Activated CD4-positive, alpha-beta memory T cell treated with anti-CD3 and anti-CD28 coated beads, Interleukin-2, amount 10 ng/mL, durations not matched to agents 7 days and 5 days (primary cell): ENCODE measurements at regions not wholly inside any gene's neighbourhood (a gene's known extent, or its start where the extent isn't known, plus 50 kb on each side); places are given as distances from the start of the nearest gene placed in this dataset.
"Not testable (repeated sequence)": the region's sequence is repeated elsewhere in the genome, so short reads cannot be mapped to it uniquely, and the experiment has no call there.

Source experiments
- CTCF ChIA-PET: fragments of 350-600 bp; sonication (Branson Sonifier 250); formaldehyde crosslinking; loops from one replicate; lab custom pipeline; 2021; ENCODE audit warnings: antibody characterized with exemption, inconsistent platforms; lab: Charles Lee
- POLR2A ChIA-PET: fragments of 350-600 bp; sonication (Branson Sonifier 250); formaldehyde crosslinking; loops from one replicate; lab custom pipeline; 2021; ENCODE audit warnings: antibody characterized with exemption; lab: Charles Lee
- DNase-seq: peaks from one replicate; pipeline ENCODE4 v3.0.0-alpha.2; 2020
- H3K27ac Mint-ChIP-seq: one replicate; pipeline ENCODE4 v1.8.0; 2021; ENCODE audit warnings: mild to moderate bottlenecking, mixed read lengths
- H3K27me3 Mint-ChIP-seq: one replicate; pipeline ENCODE4 v1.8.0; 2021; ENCODE audit warnings: mixed read lengths
- H3K36me3 Mint-ChIP-seq: one replicate; pipeline ENCODE4 v1.8.0; 2021; ENCODE audit warnings: low read depth, mixed read lengths
- H3K4me1 Mint-ChIP-seq: one replicate; pipeline ENCODE4 v1.8.0; 2021; ENCODE audit warnings: mixed read lengths
- H3K4me3 Mint-ChIP-seq: one replicate; pipeline ENCODE4 v1.8.0; 2021; ENCODE audit warnings: mild to moderate bottlenecking, mixed read lengths
- H3K9me3 Mint-ChIP-seq: one replicate; pipeline ENCODE4 v1.8.0; 2021; ENCODE audit warnings: mixed read lengths

GRCh38 chr6:19934996-19935591 is 97.9 kb downstream of the ID4 start:
- Mint-ChIP-seq H3K27me3 (no peaks in the 10 kb centered on the region), H3K9me3 (peaks cover 2% of the 10 kb centered on the region), H3K36me3 (no peaks in the 10 kb centered on the region), H3K4me3 (no peak overlapping the region), H3K4me1 (no peaks in the 10 kb centered on the region), H3K27ac (no peak overlapping the region)
- CTCF ChIA-PET, result no interaction called here
- POLR2A ChIA-PET, result no interaction called here
- DNase-seq, result no peak

GRCh38 chr6:19939321-19939720 is 102.2 kb downstream of the ID4 start:
- DNase-seq, H3K4me1 Mint-ChIP-seq, H3K27me3 Mint-ChIP-seq, H3K27ac Mint-ChIP-seq, H3K9me3 Mint-ChIP-seq, POLR2A ChIA-PET, H3K36me3 Mint-ChIP-seq, CTCF ChIA-PET, H3K4me3 Mint-ChIP-seq: not testable (repeated sequence)

GRCh38 chr6:19939926-19940325 is 102.8 kb downstream of the ID4 start:
- H3K27me3 Mint-ChIP-seq, CTCF ChIA-PET, H3K4me1 Mint-ChIP-seq, H3K27ac Mint-ChIP-seq, POLR2A ChIA-PET, H3K4me3 Mint-ChIP-seq, DNase-seq, H3K9me3 Mint-ChIP-seq, H3K36me3 Mint-ChIP-seq: not testable (repeated sequence)

GRCh38 chr6:19943042-19943441 is 105.9 kb downstream of the ID4 start:
- Mint-ChIP-seq H3K4me3 (no peak overlapping the region), H3K27me3 (no peaks in the 10 kb centered on the region), H3K9me3 (no peaks in the 10 kb centered on the region), H3K36me3 (no peaks in the 10 kb centered on the region), H3K4me1 (no peaks in the 10 kb centered on the region), H3K27ac (no peak overlapping the region)
- ChIA-PET POLR2A (no interaction called here), CTCF (interaction anchor here (1.1 kb wide), 1 partner anchor 17 kb away, joined by 3 read pairs; no protein-coding TSS in a partner anchor)
- DNase-seq, result no peak

- ChIA-PET CTCF (no interaction called here), POLR2A (no interaction called here)
- no peaks in the 10 kb centered on the region for H3K36me3 Mint-ChIP-seq
- no peaks in the 10 kb centered on the region for H3K4me1 Mint-ChIP-seq
- H3K27me3 Mint-ChIP-seq, result no peaks in the 10 kb centered on the region
- H3K4me3 Mint-ChIP-seq, result no peak overlapping the region
- H3K27ac Mint-ChIP-seq, result no peak overlapping the region
- H3K9me3 Mint-ChIP-seq, result no peaks in the 10 kb centered on the region
- DNase-seq, result no peak
Observed at GRCh38 chr6:19945843-19946358, 108.7 kb downstream of the ID4 start.

GRCh38 chr6:19949155-19949554 is 112.0 kb downstream of the ID4 start:
- ChIA-PET CTCF (no interaction called here), POLR2A (interaction anchor here (0.6 kb wide), 1 partner anchor 75 kb away, joined by 3 read pairs; no protein-coding TSS in a partner anchor)
- DNase-seq, result no peak
- Mint-ChIP-seq H3K27me3 (no peaks in the 10 kb centered on the region), H3K9me3 (no peaks in the 10 kb centered on the region), H3K27ac (no peak overlapping the region), H3K36me3 (no peaks in the 10 kb centered on the region), H3K4me1 (no peaks in the 10 kb centered on the region), H3K4me3 (no peak overlapping the region)

GRCh38 chr6:19964115-19964514 is 126.9 kb downstream of the ID4 start:
- H3K36me3 Mint-ChIP-seq, result no peaks in the 10 kb centered on the region

GRCh38 chr6:19968201-19968600 is 131.0 kb downstream of the ID4 start:
- no peaks in the 10 kb centered on the region for H3K9me3 Mint-ChIP-seq
- H3K36me3 Mint-ChIP-seq, result no peaks in the 10 kb centered on the region
- H3K4me3 Mint-ChIP-seq, result no peak overlapping the region
- H3K27me3 Mint-ChIP-seq, result no peaks in the 10 kb centered on the region
- H3K4me1 Mint-ChIP-seq, result no peaks in the 10 kb centered on the region
- CTCF ChIA-PET, result no interaction called here
- POLR2A ChIA-PET, result no interaction called here
- DNase-seq, result no peak
- H3K27ac Mint-ChIP-seq, result no peak overlapping the region

More at GRCh38 chr6:19964115-19964514, 126.9 kb downstream of the ID4 start:
- DNase-seq, result no peak
- POLR2A ChIA-PET, result no interaction called here
- Mint-ChIP-seq H3K9me3 (no peaks in the 10 kb centered on the region), H3K4me1 (no peaks in the 10 kb centered on the region), H3K4me3 (no peak overlapping the region), H3K27me3 (no peaks in the 10 kb centered on the region), H3K27ac (no peak overlapping the region)
- CTCF ChIA-PET, result no interaction called here

GRCh38 chr6:19972221-19972620 is 135.1 kb downstream of the ID4 start:
- H3K4me1 Mint-ChIP-seq, result no peaks in the 10 kb centered on the region
- H3K27me3 Mint-ChIP-seq, result no peaks in the 10 kb centered on the region
- H3K36me3 Mint-ChIP-seq, result no peaks in the 10 kb centered on the region
- no peak for DNase-seq
- no peak overlapping the region for H3K27ac Mint-ChIP-seq
- H3K4me3 Mint-ChIP-seq, result no peak overlapping the region
- ChIA-PET POLR2A (no interaction called here), CTCF (no interaction called here)
- H3K9me3 Mint-ChIP-seq, result no peaks in the 10 kb centered on the region

- ChIA-PET POLR2A (no interaction called here), CTCF (no interaction called here)
- no peaks in the 10 kb centered on the region for H3K36me3 Mint-ChIP-seq
- peaks cover 2% of the 10 kb centered on the region for H3K27me3 Mint-ChIP-seq
- H3K27ac Mint-ChIP-seq, result no peak overlapping the region
- no peak overlapping the region for H3K4me3 Mint-ChIP-seq
- H3K4me1 Mint-ChIP-seq, result no peaks in the 10 kb centered on the region
- DNase-seq, result no peak
- no peaks in the 10 kb centered on the region for H3K9me3 Mint-ChIP-seq
Observed at GRCh38 chr6:19976411-19977129, 139.4 kb downstream of the ID4 start.

- Mint-ChIP-seq H3K9me3 (no peaks in the 10 kb centered on the region), H3K4me1 (no peaks in the 10 kb centered on the region), H3K36me3 (no peaks in the 10 kb centered on the region), H3K27ac (no peak overlapping the region), H3K27me3 (peaks cover 5% of the 10 kb centered on the region), H3K4me3 (no peak overlapping the region)
- CTCF ChIA-PET, result no interaction called here
- no peak for DNase-seq
- POLR2A ChIA-PET, result no interaction called here
Observed at GRCh38 chr6:19979059-19979458, 141.9 kb downstream of the ID4 start.

- H3K4me3 Mint-ChIP-seq, result no peak overlapping the region
- CTCF ChIA-PET, result no interaction called here
- no peak for DNase-seq
- no peaks in the 10 kb centered on the region for H3K9me3 Mint-ChIP-seq
- no peaks in the 10 kb centered on the region for H3K36me3 Mint-ChIP-seq
- POLR2A ChIA-PET, result no interaction called here
- H3K4me1 Mint-ChIP-seq, result no peaks in the 10 kb centered on the region
- no peak overlapping the region for H3K27ac Mint-ChIP-seq
- peaks cover 5% of the 10 kb centered on the region for H3K27me3 Mint-ChIP-seq
Observed at GRCh38 chr6:19979986-19980385, 142.8 kb downstream of the ID4 start.

GRCh38 chr6:19983374-19983773 is 146.2 kb downstream of the ID4 start:
- POLR2A ChIA-PET, result no interaction called here
- Mint-ChIP-seq H3K27ac (no peak overlapping the region), H3K4me1 (no peaks in the 10 kb centered on the region), H3K9me3 (no peaks in the 10 kb centered on the region), H3K36me3 (no peaks in the 10 kb centered on the region), H3K27me3 (peaks cover 5% of the 10 kb centered on the region), H3K4me3 (no peak overlapping the region)
- no peak for DNase-seq
- CTCF ChIA-PET, result no interaction called here
